ENCODE measurements at regions not wholly inside any gene's neighbourhood (a gene's known extent, or its start where the extent isn't known, plus 50 kb on each side); places are given as distances from the start of the nearest gene placed in this dataset.

- no peak for TF ChIP-seq PBX3 (IDR thresholded peaks at IDR 0.05)
- no peak for TF ChIP-seq TP53 (CRISPR knock-in tag; IDR thresholded peaks at IDR 0.05)
- no peak for TF ChIP-seq KDM1A (IDR thresholded peaks at IDR 0.05; ENCODE audit: low read depth)
These were observed 252.2 kb downstream of the ENGASE start (continued) for GRCh38 chr17:79326814-79327213.

- ATAC-seq (no peak; a peak in 1 of 6 replicates), DNase-seq (ENCODE audit: low read depth in 1 of 2, low spot score in 1 of 2) (peak in 1 of 2 experiments; percentile 18), FAIRE-seq (no peak)
- no peaks in the 10 kb centered on the region for H3K4me1 ChIP-seq
- ChIA-PET CTCF (interaction anchor here (0.6 to 1.7 kb wide), 4 partner anchors 15 to 326 kb away, joined by 3 to 4 read pairs (median 3); no protein-coding TSS in a partner anchor), POLR2A (no interaction called here)
- no peak overlapping the region for H3K4me3 ChIP-seq
- H3K4me2 ChIP-seq = no peak overlapping the region
- no peak overlapping the region for H3K27ac ChIP-seq
- WGBS (ENCODE audit: missing lambda C conversion rate) = 65% methylated on average over 24 of the region's 24 CpGs
- no peak for TF ChIP-seq EP300 (IDR thresholded peaks at IDR 0.05)
- TF ChIP-seq GATA3 (IDR thresholded peaks at IDR 0.05; ENCODE audit: borderline replicate concordance) = no peak
- TF ChIP-seq RCOR1 (IDR thresholded peaks at IDR 0.05; ENCODE audit: low read depth, low read length) = no peak
- TF ChIP-seq ELK1 (IDR thresholded peaks at IDR 0.05; ENCODE audit: low read depth, low read length) = no peak
- no peak for TF ChIP-seq TP53 (CRISPR knock-in tag; IDR thresholded peaks at IDR 0.05)
- no peak for TF ChIP-seq SREBF2 (IDR thresholded peaks at IDR 0.05)
- no peak for TF ChIP-seq PHF8 (IDR thresholded peaks at IDR 0.05; ENCODE audit: borderline replicate concordance, low read depth)
- TF ChIP-seq MAFK (IDR thresholded peaks at IDR 0.05; ENCODE audit: partially characterized antibody) = peak; percentile 6
- TF ChIP-seq HOXB13 (CRISPR knock-in tag; IDR thresholded peaks at IDR 0.05; ENCODE audit: low read depth) = no peak
- TF ChIP-seq EHMT2 (IDR thresholded peaks at IDR 0.05; ENCODE audit: low read depth) = peak; percentile 50; the same call in 1 of the 2 replicates
- peak; percentile 96 for TF ChIP-seq REST (IDR thresholded peaks at IDR 0.05)
- no peaks in the 10 kb centered on the region for H3K9me3 ChIP-seq
These were observed 251.2 kb downstream of the ENGASE start for GRCh38 chr17:79325709-79326430.

GRCh38 chr17:79324194-79324593 is 249.6 kb downstream of the ENGASE start:
- ATAC-seq = no peak
- 49% methylated on average over 5 of the region's 5 CpGs for WGBS (ENCODE audit: missing lambda C conversion rate)
- H3K9me3 ChIP-seq = no peaks in the 10 kb centered on the region
- TF ChIP-seq NFE2L2 (conservative IDR thresholded peaks at IDR 0.05; ENCODE audit: low read length) = no peak
- no peak for TF ChIP-seq RARB (CRISPR knock-in tag; IDR thresholded peaks at IDR 0.05)
- no peak for TF ChIP-seq NPAS2 (CRISPR knock-in tag; IDR thresholded peaks at IDR 0.05; ENCODE audit: borderline replicate concordance)
- TF ChIP-seq BHLHE40 (IDR thresholded peaks at IDR 0.05; ENCODE audit: low read depth, low read length) = no peak
- TF ChIP-seq EHMT2 (IDR thresholded peaks at IDR 0.05; ENCODE audit: low read depth) = no peak
- TF ChIP-seq TFCP2L1 (CRISPR knock-in tag; IDR thresholded peaks at IDR 0.05) = no peak
- no peak for TF ChIP-seq CBX2 (IDR thresholded peaks at IDR 0.05; ENCODE audit: borderline replicate concordance, low read depth)
- no peaks in the 10 kb centered on the region for H3K4me1 ChIP-seq
- no peak for FAIRE-seq
- CTCF ChIA-PET = interaction anchor here (1.2 to 2.4 kb wide), 5 partner anchors 13 to 77 kb away, joined by 3 to 14 read pairs (median 3); no protein-coding TSS in a partner anchor
- no peak for DNase-seq (ENCODE audit: low read depth in 1 of 2, low spot score in 1 of 2)
- H3K4me3 ChIP-seq = no peak overlapping the region
- H3K4me2 ChIP-seq = no peak overlapping the region
- POLR2A ChIA-PET = no interaction called here
- H3K27ac ChIP-seq = no peak overlapping the region

All from A549 (cell line).